K562 (cell line): ENCODE measurements at regions not wholly inside any gene's neighbourhood (a gene's known extent, or its start where the extent isn't known, plus 50 kb on each side); places are given as distances from the start of the nearest gene placed in this dataset.

Experiments used
- ATAC-seq: fragments of 200-7000 bp; cut with Tn5 transposase; 3 replicates; pipeline ENCODE4 v1.9.1; 2020; ENCODE audit warnings: moderate library complexity
- BruUV-seq: library from RNA; stranded (reverse); fragments of 400-500 nt; replicated peaks from 2 replicates; lab custom pipeline; 2021; lab: Mats Ljungman, UMichigan
- CTCF ChIA-PET: fragments of 300-600 bp; formaldehyde crosslinking; extraction: SDS; loops from one replicate; lab custom pipeline; 2021; ENCODE audit warnings: low intra/inter-chr PET ratio; lab: Yijun Ruan, JAX
- POLR2A ChIA-PET: fragments of 300-600, 350-650 bp; sonication (Branson Sonifier 250); formaldehyde crosslinking; extraction: SDS; loops from one replicate; lab custom pipeline; 2021; ENCODE audit warnings: antibody characterized with exemption, inconsistent platforms; lab: Yijun Ruan, JAX
- DNase-seq, 4 experiments: peaks; one replicate each; pipeline versions ENCODE4 v3.0.0 to v3.0.0-alpha.2; 2011 to 2018; ENCODE audit warnings: low spot score in 3 of 4, mixed read lengths in 3 of 4; ENCODE audit errors: extremely low read depth in 1 of 4
- FAIRE-seq: peaks from 2 replicates; lab custom pipeline; 2011; peaks lifted over from hg19 to GRCh38; lab: Jason Lieb, UNC
- H2AFZ ChIP-seq: 2 replicates; pipeline ENCODE4 v1.6.0; 2011; ENCODE audit warnings: low read depth, low read length, control low read depth, inconsistent platforms
- H3K27ac ChIP-seq: fragments of 200-600 bp; 3 replicates; pipeline ENCODE4 v1.8.0; 2011; ENCODE audit warnings: low read depth, mild to moderate bottlenecking, control low read depth, inconsistent platforms, low read length, moderate library complexity, mixed read lengths; ENCODE audit errors: extremely low read depth
- H3K27me3 ChIP-seq, 2 experiments: fragments of 300-600 bp in 1 of 2; 2 replicates in 1 of 2; 3 replicates in 1 of 2; pipeline versions ENCODE4 v1.6.0 to v1.8.0; 2011; ENCODE audit warnings: inconsistent platforms in 2 of 2, low read length in 2 of 2, mild to moderate bottlenecking in 1 of 2, mixed read lengths in 1 of 2, moderate library complexity in 1 of 2; ENCODE audit not compliant: control insufficient read depth in 2 of 2, insufficient read depth in 2 of 2
- H3K36me3 ChIP-seq: fragments of 300-600 bp; 3 replicates; pipeline ENCODE4 v1.8.0; 2011; ENCODE audit warnings: mild to moderate bottlenecking, low read length, inconsistent platforms; ENCODE audit not compliant: control insufficient read depth, insufficient read depth
- H3K4me1 ChIP-seq, 2 experiments: fragments of 200-600 bp in 1 of 2; replicated peaks in 1 of 2; 2 replicates in 1 of 2; 3 replicates in 1 of 2; pipeline versions ENCODE4 v1.5.1 to v1.8.0; 2011; ENCODE audit warnings: inconsistent platforms in 2 of 2, low read length in 2 of 2, mild to moderate bottlenecking in 1 of 2, mixed read lengths in 1 of 2, moderate library complexity in 1 of 2; ENCODE audit not compliant: control insufficient read depth in 2 of 2, insufficient read depth in 2 of 2
- H3K4me2 ChIP-seq: 2 replicates; pipeline ENCODE4 v1.6.1; 2011; ENCODE audit warnings: low read length, control low read depth, inconsistent platforms, mixed read lengths; ENCODE audit not compliant: insufficient read depth
- H3K4me3 ChIP-seq: fragments of 200-600 bp; sonication (generic), shearing (Covaris generic); 2 replicates; pipeline ENCODE4 v1.5.1; 2016; ENCODE audit warnings: control low read depth, inconsistent platforms
- H3K79me2 ChIP-seq: fragments of 200-600 bp; 3 replicates; pipeline ENCODE4 v1.8.0; 2011; ENCODE audit warnings: low read length, inconsistent platforms; ENCODE audit not compliant: control insufficient read depth, insufficient read depth
- H3K9ac ChIP-seq, 2 experiments: 2 replicates each; pipeline versions ENCODE4 v1.6.0 to v1.6.1; 2011; ENCODE audit warnings: low read depth in 2 of 2, low read length in 2 of 2, control low read depth in 1 of 2, inconsistent platforms in 1 of 2, mild to moderate bottlenecking in 1 of 2, mixed read lengths in 1 of 2; ENCODE audit not compliant: insufficient read depth in 1 of 2
- H3K9me1 ChIP-seq: one replicate; pipeline ENCODE4 v1.6.0; 2011; ENCODE audit warnings: inconsistent platforms, mild to moderate bottlenecking, low read length, moderate library complexity; ENCODE audit not compliant: control insufficient read depth, insufficient read depth
- H3K9me3 ChIP-seq: replicated peaks from 2 replicates; pipeline ENCODE4 v1.5.1; 2011; ENCODE audit warnings: low read depth, low read length, inconsistent platforms; ENCODE audit not compliant: control insufficient read depth, insufficient read depth
- H4K20me1 ChIP-seq: replicated peaks from 2 replicates; pipeline ENCODE4 v1.6.1; 2011; ENCODE audit warnings: low read length, inconsistent platforms, mixed read lengths; ENCODE audit not compliant: control insufficient read depth, insufficient read depth
- GTF3C2 ChIP-seq: IDR thresholded peaks from 3 replicates; pipeline ENCODE4 v1.6.1; 2011; ENCODE audit warnings: borderline replicate concordance, mild to moderate bottlenecking, moderate library complexity; ENCODE audit not compliant: insufficient read length; ENCODE audit errors: extremely low read depth
- HOMEZ ChIP-seq: fragments of 250-450 bp; sonication (Bioruptor Pico); IDR thresholded peaks from 2 replicates; pipeline ENCODE4 v1.4.0; 2020; ENCODE audit warnings: mild to moderate bottlenecking, moderate library complexity
- NFIX ChIP-seq: fragments of 250-450 bp; sonication (Bioruptor Pico); IDR thresholded peaks from 2 replicates; pipeline ENCODE4 v1.4.0; 2020; ENCODE audit warnings: low read depth, mild to moderate bottlenecking, moderate library complexity
- NR2C1 ChIP-seq, 2 experiments: fragments of 450-650 bp; IDR thresholded peaks; 2 replicates each; pipeline ENCODE4 v1.6.1; 2017; ENCODE audit warnings: mild to moderate bottlenecking in 2 of 2, antibody characterized with exemption in 1 of 2, inconsistent platforms in 1 of 2, missing compliant biosample characterization in 1 of 2, missing genetic modification characterization in 1 of 2
- PRMT5 ChIP-seq: sonication (generic); formaldehyde crosslinking; IDR thresholded peaks from 2 replicates; pipeline ENCODE4 v1.5.0; 2020; ENCODE audit warnings: missing genetic modification reagents
- WGBS: fragments of 100-300 bp; shearing (Covaris generic); methylation state at CpG from one replicate; pipeline ENCODE4 v1.1.6; 2016; ENCODE audit warnings: low coverage, mixed read lengths; ENCODE audit not compliant: insufficient coverage; ENCODE audit errors: missing lambda C conversion rate; 5-methylcytosine and 5-hydroxymethylcytosine counted together
- in situ Hi-C: fragments of 300-500 bp; cut with MboI; formaldehyde crosslinking; loops from 4 replicates; pipeline ENCODE4 v1.15.0; 2018; ENCODE audit warnings: inconsistent platforms, mixed read lengths
- intact Hi-C: fragments of 100-400 bp; cut with micrococcal nuclease; formaldehyde crosslinking; loops from 2 replicates; pipeline ENCODE4 v1.14.2; 2022

GRCh38 chr6:165973473-165973872, 194.2 kb downstream of the TBXT start:
- H3K27me3 ChIP-seq = peaks cover 0 to 4% of the 10 kb centered on the region in 2 experiments; a peak in 1 of 5 replicates
- H2AFZ ChIP-seq = no peak overlapping the region
- ChIA-PET CTCF (no interaction called here), POLR2A (interaction anchor here (0.6 kb wide), 1 partner anchor 102 kb away, joined by 3 read pairs; no protein-coding TSS in a partner anchor)
- ATAC-seq (no peak), DNase-seq (no peak), FAIRE-seq (no peak)
- H3K4me3 ChIP-seq = no peak overlapping the region
- intact Hi-C loops (no loop called here), in situ Hi-C loops (no loop called here)
- H3K79me2 ChIP-seq = no peaks in the 10 kb centered on the region
- no peak overlapping the region for H3K27ac ChIP-seq
- no TSS peak for BruUV-seq
- H3K9me3 ChIP-seq = no peaks in the 10 kb centered on the region
- H3K9me1 ChIP-seq = no peaks in the 10 kb centered on the region
- WGBS = 0% methylated on average over 7 of the region's 7 CpGs
- no peak overlapping the region for H3K4me2 ChIP-seq
- H3K36me3 ChIP-seq = no peaks in the 10 kb centered on the region
- no peaks in the 10 kb centered on the region for H4K20me1 ChIP-seq
- no peak overlapping the region for H3K9ac ChIP-seq
- no peaks in the 10 kb centered on the region for H3K4me1 ChIP-seq
- TF ChIP-seq GTF3C2 (no peak), NFIX (CRISPR knock-in tag) (no peak), PRMT5 (CRISPR knock-in tag) (no peak), NR2C1 (IDR thresholded peaks at IDR 0.05) (no peak), NR2C1 (tag; IDR thresholded peaks at IDR 0.05) (no peak), HOMEZ (CRISPR knock-in tag) (no peak)
